Osteocyte (in vitro differentiated cells): ENCODE measurements at regions not wholly inside any gene's neighbourhood (a gene's known extent, or its start where the extent isn't known, plus 50 kb on each side); places are given as distances from the start of the nearest gene placed in this dataset.

Experiments used
- DNase-seq: peaks from one replicate; pipeline ENCODE4 v3.0.0; 2021; ENCODE audit warnings: mixed read lengths; ENCODE audit not compliant: unreplicated experiment; ENCODE audit errors: extremely low spot score
- H3K27ac Mint-ChIP-seq: one replicate; pipeline ENCODE4 v1.8.0; 2021; ENCODE audit warnings: mild to moderate bottlenecking, mixed read lengths; ENCODE audit not compliant: unreplicated experiment
- H3K27me3 Mint-ChIP-seq: one replicate; pipeline ENCODE4 v1.8.0; 2021; ENCODE audit warnings: mixed read lengths; ENCODE audit not compliant: unreplicated experiment
- H3K36me3 Mint-ChIP-seq: one replicate; pipeline ENCODE4 v1.8.0; 2021; ENCODE audit warnings: mixed read lengths; ENCODE audit not compliant: unreplicated experiment
- H3K4me1 Mint-ChIP-seq: one replicate; pipeline ENCODE4 v1.8.0; 2021; ENCODE audit warnings: mixed read lengths; ENCODE audit not compliant: unreplicated experiment
- H3K4me3 Mint-ChIP-seq: one replicate; pipeline ENCODE4 v1.8.0; 2021; ENCODE audit warnings: mild to moderate bottlenecking, moderate library complexity, mixed read lengths; ENCODE audit not compliant: unreplicated experiment
- H3K9me3 Mint-ChIP-seq: one replicate; pipeline ENCODE4 v1.8.0; 2021; ENCODE audit warnings: mixed read lengths; ENCODE audit not compliant: unreplicated experiment
- TF ChIP-seq, protein P1 (sequence below): fragments of 200-600 bp; sonication (generic); IDR thresholded peaks from 2 replicates; pipeline ENCODE4 v1.5.0; 2021; ENCODE audit warnings: antibody characterized with exemption, mild to moderate bottlenecking, moderate library complexity

DNA sequence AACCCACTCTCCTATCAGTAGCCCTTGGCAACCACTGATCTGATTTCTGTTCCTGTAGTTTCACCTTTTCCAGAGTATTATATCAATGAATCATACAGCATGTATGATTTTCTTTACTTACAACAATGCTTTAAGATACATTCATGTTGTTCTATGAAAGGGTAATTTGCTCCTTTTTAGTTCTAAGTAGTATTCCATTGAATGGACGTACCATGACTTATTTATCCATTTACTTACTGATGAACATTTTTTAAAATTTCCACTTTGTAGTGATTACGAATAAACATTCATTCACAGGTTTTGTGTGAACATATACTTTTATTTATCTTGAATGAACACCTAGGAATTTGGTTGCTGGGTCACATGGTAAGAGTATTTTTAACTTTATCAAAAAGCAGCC is 620.8 kb downstream of the HTR1A start:
- Mint-ChIP-seq H3K36me3 (no peaks in the 10 kb centered on the region), H3K4me3 (no peak overlapping the region), H3K27ac (no peak overlapping the region), H3K4me1 (no peaks in the 10 kb centered on the region), H3K27me3 (no peaks in the 10 kb centered on the region), H3K9me3 (peaks cover 6% of the 10 kb centered on the region)
- DNase-seq, result no peak
- TF ChIP-seq, protein P1, sequence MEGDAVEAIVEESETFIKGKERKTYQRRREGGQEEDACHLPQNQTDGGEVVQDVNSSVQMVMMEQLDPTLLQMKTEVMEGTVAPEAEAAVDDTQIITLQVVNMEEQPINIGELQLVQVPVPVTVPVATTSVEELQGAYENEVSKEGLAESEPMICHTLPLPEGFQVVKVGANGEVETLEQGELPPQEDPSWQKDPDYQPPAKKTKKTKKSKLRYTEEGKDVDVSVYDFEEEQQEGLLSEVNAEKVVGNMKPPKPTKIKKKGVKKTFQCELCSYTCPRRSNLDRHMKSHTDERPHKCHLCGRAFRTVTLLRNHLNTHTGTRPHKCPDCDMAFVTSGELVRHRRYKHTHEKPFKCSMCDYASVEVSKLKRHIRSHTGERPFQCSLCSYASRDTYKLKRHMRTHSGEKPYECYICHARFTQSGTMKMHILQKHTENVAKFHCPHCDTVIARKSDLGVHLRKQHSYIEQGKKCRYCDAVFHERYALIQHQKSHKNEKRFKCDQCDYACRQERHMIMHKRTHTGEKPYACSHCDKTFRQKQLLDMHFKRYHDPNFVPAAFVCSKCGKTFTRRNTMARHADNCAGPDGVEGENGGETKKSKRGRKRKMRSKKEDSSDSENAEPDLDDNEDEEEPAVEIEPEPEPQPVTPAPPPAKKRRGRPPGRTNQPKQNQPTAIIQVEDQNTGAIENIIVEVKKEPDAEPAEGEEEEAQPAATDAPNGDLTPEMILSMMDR, result no peak

DNA sequence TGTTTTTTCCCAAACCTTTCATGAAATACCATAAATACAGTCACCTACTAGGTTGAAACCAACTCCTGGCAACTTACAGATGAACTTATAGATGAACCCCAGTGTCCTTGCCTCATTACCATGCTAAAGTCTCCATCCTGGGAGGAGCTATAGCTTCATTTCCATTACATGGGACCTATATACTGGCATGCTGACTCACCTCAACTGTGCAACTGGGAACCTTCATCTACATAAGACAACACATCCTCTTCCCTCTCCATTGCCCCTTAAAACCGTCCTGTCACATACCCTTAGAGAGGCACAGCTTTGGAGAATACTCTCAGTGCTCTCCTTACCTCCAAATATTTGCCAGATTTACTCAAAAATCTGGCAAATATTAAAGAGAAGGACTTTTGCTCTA is 638.3 kb downstream of the HTR1A start:
- Mint-ChIP-seq H3K27me3 (no peaks in the 10 kb centered on the region), H3K9me3 (peaks cover 5% of the 10 kb centered on the region), H3K27ac (no peak overlapping the region), H3K4me3 (no peak overlapping the region), H3K4me1 (no peaks in the 10 kb centered on the region), H3K36me3 (no peaks in the 10 kb centered on the region)
- no peak for DNase-seq
- TF ChIP-seq, protein P1, result no peak

DNA sequence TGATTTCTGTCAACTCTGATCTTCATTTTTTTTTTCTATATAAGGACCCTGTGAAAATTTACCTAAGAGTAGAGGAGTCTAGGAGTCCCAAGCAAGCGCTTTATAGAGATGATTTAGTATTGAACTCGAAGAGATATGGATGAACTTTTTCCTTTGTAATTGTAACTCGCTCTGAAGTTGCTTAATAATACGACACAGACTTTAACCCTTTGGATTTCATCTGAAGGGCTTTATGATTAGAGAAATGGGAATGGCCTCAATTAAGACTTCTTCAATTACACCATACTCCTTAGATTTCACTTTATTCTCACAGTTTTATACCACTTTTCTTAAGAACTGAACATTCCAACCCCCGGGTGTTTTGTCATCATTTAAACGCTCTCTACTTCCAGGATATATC is 647.7 kb downstream of the HTR1A start:
- TF ChIP-seq, protein P1, result no peak
- no peaks in the 10 kb centered on the region for H3K4me1 Mint-ChIP-seq
- H3K4me3 Mint-ChIP-seq, result no peak overlapping the region
- H3K36me3 Mint-ChIP-seq, result no peaks in the 10 kb centered on the region
- DNase-seq, result no peak
- H3K9me3 Mint-ChIP-seq, result no peaks in the 10 kb centered on the region
- H3K27ac Mint-ChIP-seq, result no peak overlapping the region
- H3K27me3 Mint-ChIP-seq, result no peaks in the 10 kb centered on the region

DNA sequence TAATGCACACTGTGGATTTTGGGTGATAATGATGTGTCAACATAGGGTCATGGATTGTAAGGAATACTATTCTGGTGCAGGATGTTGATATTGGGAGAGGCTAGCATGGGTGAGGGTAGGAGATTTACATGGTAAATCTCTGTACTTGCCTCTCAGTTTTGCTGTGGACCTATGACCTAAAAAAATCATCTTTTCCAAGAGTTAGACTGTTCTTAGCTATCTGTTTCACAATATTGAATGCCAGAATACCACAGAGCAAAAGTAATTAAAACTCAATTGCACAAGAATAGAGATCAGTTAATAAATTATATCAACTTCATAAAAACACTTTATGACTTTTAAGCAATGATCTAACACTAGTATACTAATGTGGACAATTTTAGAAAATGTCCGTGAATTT is 651.6 kb downstream of the HTR1A start:
- Mint-ChIP-seq H3K9me3 (no peaks in the 10 kb centered on the region), H3K4me3 (no peak overlapping the region), H3K36me3 (no peaks in the 10 kb centered on the region), H3K27ac (no peak overlapping the region), H3K4me1 (no peaks in the 10 kb centered on the region), H3K27me3 (no peaks in the 10 kb centered on the region)
- no peak for DNase-seq
- TF ChIP-seq, protein P1, result no peak

DNA sequence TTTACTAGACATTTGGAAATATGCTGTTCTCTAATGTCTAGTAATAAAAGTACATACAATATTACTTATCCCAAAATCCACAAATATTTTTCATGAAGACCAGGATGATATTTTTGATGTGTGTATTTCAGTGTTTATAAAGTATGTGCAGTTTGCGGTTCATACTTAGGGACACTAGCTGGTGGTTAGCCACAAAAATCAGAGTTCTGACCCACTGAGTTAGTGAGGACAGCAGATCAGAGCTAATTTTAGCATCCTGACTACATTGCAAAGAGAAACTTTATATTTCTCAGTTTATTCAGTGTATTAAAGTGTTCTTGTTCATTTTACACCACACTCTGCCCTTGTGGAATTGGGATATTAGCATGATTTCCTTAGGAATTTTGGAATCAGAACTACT is 655.3 kb downstream of the HTR1A start:
- H3K27ac Mint-ChIP-seq, result no peak overlapping the region
- H3K4me3 Mint-ChIP-seq, result no peak overlapping the region

More for the DNA sequence above, 655.3 kb downstream of the HTR1A start:
- Mint-ChIP-seq H3K4me1 (no peaks in the 10 kb centered on the region), H3K36me3 (no peaks in the 10 kb centered on the region), H3K9me3 (no peaks in the 10 kb centered on the region), H3K27me3 (no peaks in the 10 kb centered on the region)
- TF ChIP-seq, protein P1, result no peak
- DNase-seq, result no peak
